ENCODE measurements at regions not wholly inside any gene's neighbourhood (a gene's known extent, or its start where the extent isn't known, plus 50 kb on each side); places are given as distances from the start of the nearest gene placed in this dataset.
A peak's percentile ranks its signal among the peaks of the same experiment; 100 is the strongest.

- no peak for TF ChIP-seq CENPBD1 (CRISPR knock-in tag; IDR thresholded peaks at IDR 0.05; ENCODE audit: borderline replicate concordance, low read depth)
- peak; percentile 100 for TF ChIP-seq TBX3 (IDR thresholded peaks at IDR 0.05; ENCODE audit: borderline replicate concordance)
- no peak for TF ChIP-seq TAF1 (CRISPR knock-in tag; IDR thresholded peaks at IDR 0.05)
- TF ChIP-seq ZNF570 (CRISPR knock-in tag; IDR thresholded peaks at IDR 0.05; ENCODE audit: borderline replicate concordance) = no peak
- no peak for TF ChIP-seq HES4 (CRISPR knock-in tag; IDR thresholded peaks at IDR 0.05; ENCODE audit: borderline replicate concordance)
- TF ChIP-seq HINFP (CRISPR knock-in tag; IDR thresholded peaks at IDR 0.05; ENCODE audit: low read depth) = no peak
- TF ChIP-seq TMF1 (CRISPR knock-in tag; IDR thresholded peaks at IDR 0.05; ENCODE audit: low read depth) = no peak
- no peak for TF ChIP-seq ZNF737 (CRISPR knock-in tag; IDR thresholded peaks at IDR 0.05; ENCODE audit: borderline replicate concordance)
- TF ChIP-seq NR0B2 (CRISPR knock-in tag; IDR thresholded peaks at IDR 0.05) = no peak
- TF ChIP-seq KMT2B (CRISPR knock-in tag; IDR thresholded peaks at IDR 0.05) = no peak
- no peak for TF ChIP-seq ZFP62 (CRISPR knock-in tag; IDR thresholded peaks at IDR 0.05)
- TF ChIP-seq EEA1 (CRISPR knock-in tag; IDR thresholded peaks at IDR 0.05; ENCODE audit: borderline replicate concordance) = no peak
- no peak for TF ChIP-seq MAFG (CRISPR knock-in tag; IDR thresholded peaks at IDR 0.05)
- no peak for TF ChIP-seq ZBTB14 (CRISPR knock-in tag; IDR thresholded peaks at IDR 0.05)
- no peak for TF ChIP-seq ZFY (CRISPR knock-in tag; IDR thresholded peaks at IDR 0.05)
- TF ChIP-seq POLR2AphosphoS2 (IDR thresholded peaks at IDR 0.05; ENCODE audit: low read depth, low read length) = no peak
- no peak for TF ChIP-seq NFAT5 (CRISPR knock-in tag; IDR thresholded peaks at IDR 0.05)
Measured at GRCh38 chr14:101040538-101041442, 137.3 kb upstream of the RTL1 start (continued).
